Vagina (tissue), 2 donors: ENCODE measurements at regions not wholly inside any gene's neighbourhood (a gene's known extent, or its start where the extent isn't known, plus 50 kb on each side); places are given as distances from the start of the nearest gene placed in this dataset.

Experiments used
- POLR2A ChIP-seq, 2 donors: fragments of 450-650 bp; IDR thresholded peaks; one replicate each; pipeline ENCODE4 v1.6.1; 2017; ENCODE audit warnings: antibody characterized with exemption in 2 of 2, mild to moderate bottlenecking in 2 of 2, moderate library complexity in 2 of 2
- POLR2AphosphoS5 ChIP-seq, 2 donors: sonication (generic); formaldehyde crosslinking; IDR thresholded peaks; one replicate each; pipeline ENCODE4 v1.9.0; 2017; ENCODE audit warnings: antibody characterized with exemption in 2 of 2, mild to moderate bottlenecking in 2 of 2, low read depth in 1 of 2; ENCODE audit not compliant: insufficient read depth in 1 of 2
- TF ChIP-seq, protein P1 (sequence below), 3 experiments: fragments of 450-650 bp in 2 of 3; fragments of 200-600 bp in 1 of 3; sonication (generic) in 1 of 3; IDR thresholded peaks; one replicate each; pipeline ENCODE4 v1.5.1; 2017 to 2019; ENCODE audit warnings: antibody characterized with exemption in 3 of 3, mild to moderate bottlenecking in 2 of 3, moderate library complexity in 2 of 3

DNA sequence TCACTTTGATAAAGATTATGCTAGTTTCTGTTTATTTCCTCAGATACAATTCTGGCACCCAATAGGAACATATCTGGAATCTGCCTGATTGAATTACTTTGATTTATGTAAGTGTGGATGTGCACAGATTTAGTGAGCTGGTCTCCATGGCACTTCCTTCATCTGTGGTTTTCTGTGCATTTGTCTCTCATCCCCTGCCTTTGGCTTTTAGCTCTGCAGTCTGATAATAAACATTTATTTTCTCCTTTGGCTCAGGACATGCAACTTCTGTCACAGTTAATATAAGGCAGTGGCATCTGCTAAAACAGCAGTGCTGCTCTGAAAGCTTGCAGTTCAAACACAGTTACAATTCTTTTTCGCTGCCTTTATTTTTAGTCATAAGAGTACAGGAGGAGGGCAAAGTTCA lies 273.7 kb upstream of the CHRM2 start:
- TF ChIP-seq POLR2AphosphoS5 (IDR thresholded peaks at IDR 0.05; ENCODE audit: insufficient read depth in 1 of 2, low read depth in 1 of 2) (no peak), POLR2A (IDR thresholded peaks at IDR 0.05) (no peak)
- TF ChIP-seq, protein P1, sequence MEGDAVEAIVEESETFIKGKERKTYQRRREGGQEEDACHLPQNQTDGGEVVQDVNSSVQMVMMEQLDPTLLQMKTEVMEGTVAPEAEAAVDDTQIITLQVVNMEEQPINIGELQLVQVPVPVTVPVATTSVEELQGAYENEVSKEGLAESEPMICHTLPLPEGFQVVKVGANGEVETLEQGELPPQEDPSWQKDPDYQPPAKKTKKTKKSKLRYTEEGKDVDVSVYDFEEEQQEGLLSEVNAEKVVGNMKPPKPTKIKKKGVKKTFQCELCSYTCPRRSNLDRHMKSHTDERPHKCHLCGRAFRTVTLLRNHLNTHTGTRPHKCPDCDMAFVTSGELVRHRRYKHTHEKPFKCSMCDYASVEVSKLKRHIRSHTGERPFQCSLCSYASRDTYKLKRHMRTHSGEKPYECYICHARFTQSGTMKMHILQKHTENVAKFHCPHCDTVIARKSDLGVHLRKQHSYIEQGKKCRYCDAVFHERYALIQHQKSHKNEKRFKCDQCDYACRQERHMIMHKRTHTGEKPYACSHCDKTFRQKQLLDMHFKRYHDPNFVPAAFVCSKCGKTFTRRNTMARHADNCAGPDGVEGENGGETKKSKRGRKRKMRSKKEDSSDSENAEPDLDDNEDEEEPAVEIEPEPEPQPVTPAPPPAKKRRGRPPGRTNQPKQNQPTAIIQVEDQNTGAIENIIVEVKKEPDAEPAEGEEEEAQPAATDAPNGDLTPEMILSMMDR (IDR thresholded peaks at IDR 0.05) = no peak
